ENCODE measurements at regions not wholly inside any gene's neighbourhood (a gene's known extent, or its start where the extent isn't known, plus 50 kb on each side); places are given as distances from the start of the nearest gene placed in this dataset.

- no peak for TF ChIP-seq CTCF (conservative IDR thresholded peaks at IDR 0.05 in 1 of 2, IDR thresholded peaks at IDR 0.05 in 1 of 2; ENCODE audit: extremely low read depth in 1 of 2, insufficient read depth in 1 of 2, low read depth in 1 of 2, low read length in 2 of 2)
- no peak for TF ChIP-seq EZH2 (IDR thresholded peaks at IDR 0.05; ENCODE audit: borderline replicate concordance, low read length)
Measured at GRCh38 chr5:92126182-92126581, 743.1 kb upstream of the ARRDC3 start.
